ENCODE measurements at regions not wholly inside any gene's neighbourhood (a gene's known extent, or its start where the extent isn't known, plus 50 kb on each side); places are given as distances from the start of the nearest gene placed in this dataset.

GRCh38 chr5:175235251-175235960, 208.6 kb downstream of the DRD1 start:
- no peak for DNase-seq

- no peak for DNase-seq
These were observed 213.7 kb downstream of the DRD1 start for GRCh38 chr5:175230299-175230698.

- DNase-seq: no peak
These were observed 217.5 kb downstream of the DRD1 start for GRCh38 chr5:175226506-175226905.

- DNase-seq: no peak
These were observed 220.7 kb downstream of the DRD1 start for GRCh38 chr5:175223291-175223690.

GRCh38 chr5:175222621-175223020, 221.4 kb downstream of the DRD1 start:
- no peak for DNase-seq

GRCh38 chr5:175220549-175220948, 223.4 kb downstream of the DRD1 start:
- no peak for DNase-seq

- no peak for DNase-seq
These were observed 224.6 kb downstream of the DRD1 start for GRCh38 chr5:175219366-175219765.

GRCh38 chr5:175216991-175217390, 227.0 kb downstream of the DRD1 start:
- DNase-seq: no peak

- DNase-seq: no peak
These were observed 228.1 kb downstream of the DRD1 start for GRCh38 chr5:175215906-175216305.

GRCh38 chr5:175214152-175214551, 229.8 kb downstream of the DRD1 start:
- no peak for DNase-seq

- DNase-seq: no peak
These were observed 231.8 kb downstream of the DRD1 start for GRCh38 chr5:175211956-175212756.

GRCh38 chr5:175207321-175208040, 236.5 kb downstream of the DRD1 start:
- no peak for DNase-seq

GRCh38 chr5:175206669-175207068, 237.3 kb downstream of the DRD1 start:
- no peak for DNase-seq

- no peak for DNase-seq
These were observed 241.4 kb downstream of the DRD1 start for GRCh38 chr5:175202463-175203068.

GRCh38 chr5:175201393-175201792, 242.6 kb downstream of the DRD1 start:
- no peak for DNase-seq

- DNase-seq: no peak
These were observed 248.0 kb downstream of the DRD1 start for GRCh38 chr5:175195698-175196656.

GRCh38 chr5:175181331-175181730, 262.7 kb downstream of the DRD1 start:
- DNase-seq: no peak

GRCh38 chr5:175170899-175171298, 273.1 kb downstream of the DRD1 start:
- no peak for DNase-seq

GRCh38 chr5:175168882-175169507, 275.0 kb downstream of the DRD1 start:
- no peak for DNase-seq

GRCh38 chr5:175166026-175166425, 278.0 kb downstream of the DRD1 start:
- no peak for DNase-seq

GRCh38 chr5:175163586-175164275, 280.3 kb downstream of the DRD1 start:
- no peak for DNase-seq

All from amniotic stem cell (primary cell).